CD14-positive monocyte (primary cell): ENCODE measurements at regions not wholly inside any gene's neighbourhood (a gene's known extent, or its start where the extent isn't known, plus 50 kb on each side); places are given as distances from the start of the nearest gene placed in this dataset.

Experiments used
- DNase-seq, 3 donors: peaks; one replicate each; pipeline ENCODE4 v3.0.0-alpha.2; 2011 to 2022
- H2AFZ ChIP-seq: 2 replicates; pipeline ENCODE4 v1.6.0; 2012; ENCODE audit warnings: mild to moderate bottlenecking, low read depth, low read length, inconsistent platforms; ENCODE audit not compliant: insufficient read depth, poor library complexity, severe bottlenecking
- H3K27ac ChIP-seq, 2 donors: 1 replicate in 1 of 2; 2 replicates in 1 of 2; pipeline ENCODE4 v1.5.1; 2012 to 2013; ENCODE audit warnings: low read length in 2 of 2, control low read depth in 1 of 2, inconsistent platforms in 1 of 2, low read depth in 1 of 2, mild to moderate bottlenecking in 1 of 2
- H3K27me3 ChIP-seq, 2 donors: one replicate each; pipeline versions ENCODE4 v1.6.0 to v1.6.1; 2011 to 2013; ENCODE audit warnings: low read length in 2 of 2; ENCODE audit not compliant: control insufficient read depth in 2 of 2, insufficient read depth in 2 of 2
- H3K36me3 ChIP-seq, 2 donors: replicated peaks in 1 of 2; 1 replicate in 1 of 2; 2 replicates in 1 of 2; pipeline versions ENCODE4 v1.5.1 to v1.6.1; 2012 to 2013; ENCODE audit warnings: low read length in 2 of 2, control low read depth in 1 of 2, inconsistent platforms in 1 of 2, mild to moderate bottlenecking in 1 of 2; ENCODE audit not compliant: insufficient read depth in 2 of 2, control insufficient read depth in 1 of 2
- H3K4me1 ChIP-seq, 2 donors: 1 replicate in 1 of 2; 2 replicates in 1 of 2; pipeline versions ENCODE4 v1.5.1 to v1.6.1; 2012 to 2013; ENCODE audit warnings: low read length in 2 of 2, control low read depth in 1 of 2, inconsistent platforms in 1 of 2, mild to moderate bottlenecking in 1 of 2, moderate library complexity in 1 of 2; ENCODE audit not compliant: insufficient read depth in 2 of 2, control insufficient read depth in 1 of 2
- H3K4me2 ChIP-seq: replicated peaks from 2 replicates; pipeline ENCODE3; 2012; ENCODE audit warnings: low read length, moderate library complexity, mild to moderate bottlenecking; ENCODE audit not compliant: poor library complexity, severe bottlenecking; ENCODE audit errors: extremely low read depth
- H3K4me3 ChIP-seq, 3 experiments: fragments of 200-600 bp in 1 of 3; sonication (generic) in 1 of 3; replicated peaks in 1 of 3; 1 replicate in 2 of 3; 2 replicates in 1 of 3; pipeline ENCODE4 v1.5.1; 2011 to 2013; ENCODE audit warnings: low read length in 3 of 3, mild to moderate bottlenecking in 3 of 3, control low read depth in 2 of 3, low read depth in 2 of 3, inconsistent platforms in 1 of 3, moderate library complexity in 1 of 3
- H3K79me2 ChIP-seq: 2 replicates; pipeline ENCODE4 v1.6.0; 2012; ENCODE audit warnings: mild to moderate bottlenecking, control low read depth, inconsistent platforms, low read length, moderate library complexity; ENCODE audit not compliant: insufficient read depth
- H3K9ac ChIP-seq: 2 replicates; pipeline ENCODE4 v1.6.0; 2017; ENCODE audit warnings: low read length, mild to moderate bottlenecking; ENCODE audit not compliant: insufficient read depth, poor library complexity, severe bottlenecking
- H3K9me3 ChIP-seq, 2 donors: replicated peaks in 1 of 2; 1 replicate in 1 of 2; 2 replicates in 1 of 2; pipeline versions ENCODE4 v1.5.1 to v1.6.1; 2012 to 2013; ENCODE audit warnings: low read length in 2 of 2, control low read depth in 1 of 2; ENCODE audit not compliant: control insufficient read depth in 1 of 2, insufficient read depth in 1 of 2
- H4K20me1 ChIP-seq: 2 replicates; pipeline ENCODE4 v1.6.0; 2012; ENCODE audit warnings: mild to moderate bottlenecking, low read length, control low read depth, moderate library complexity; ENCODE audit not compliant: insufficient read depth
- H3K27ac Mint-ChIP-seq, 7 donors: one replicate each; pipeline ENCODE4 v1.8.0; 2020; ENCODE audit warnings: mild to moderate bottlenecking in 7 of 7, mixed read lengths in 7 of 7, moderate library complexity in 6 of 7, inconsistent platforms in 2 of 7
- H3K27me3 Mint-ChIP-seq, 3 donors: one replicate each; pipeline ENCODE4 v1.8.0; 2021 to 2022; ENCODE audit warnings: low read depth in 3 of 3, mild to moderate bottlenecking in 3 of 3, mixed read lengths in 3 of 3, moderate library complexity in 3 of 3, inconsistent platforms in 1 of 3
- H3K36me3 Mint-ChIP-seq, 2 donors: one replicate each; pipeline ENCODE4 v1.8.0; 2020; ENCODE audit warnings: mixed read lengths in 2 of 2, inconsistent platforms in 1 of 2, mild to moderate bottlenecking in 1 of 2
- H3K4me1 Mint-ChIP-seq: one replicate; pipeline ENCODE4 v1.8.0; 2020; ENCODE audit warnings: mild to moderate bottlenecking, mixed read lengths
- H3K4me3 Mint-ChIP-seq, 2 donors: one replicate each; pipeline ENCODE4 v1.8.0; 2020; ENCODE audit warnings: mild to moderate bottlenecking in 2 of 2, mixed read lengths in 2 of 2, moderate library complexity in 1 of 2
- H3K9me3 Mint-ChIP-seq, 7 donors: one replicate each; pipeline ENCODE4 v1.8.0; 2020 to 2022; ENCODE audit warnings: mixed read lengths in 7 of 7, mild to moderate bottlenecking in 6 of 7, moderate library complexity in 6 of 7, inconsistent platforms in 2 of 7
- CTCF ChIP-seq: fragments of 200-600 bp; IDR thresholded peaks from one replicate; pipeline ENCODE4 v1.8.0; 2022; ENCODE audit warnings: antibody characterized with exemption, mild to moderate bottlenecking
- WGBS: methylation state at CpG from one replicate; pipeline ENCODE4 v1.1.5; 2013; ENCODE audit warnings: missing lambda C conversion rate; ENCODE audit not compliant: insufficient coverage; 5-methylcytosine and 5-hydroxymethylcytosine counted together
- intact Hi-C, 2 donors: fragments of 100-400 bp; cut with micrococcal nuclease; formaldehyde crosslinking; loops; one replicate each; pipeline versions ENCODE4 v1.15.0 to v1.15.1; 2023

- Mint-ChIP-seq H3K4me1 (peaks cover 8% of the 10 kb centered on the region), H3K4me3 (no peak overlapping the region), H3K9me3 (peaks cover 3 to 7% (median 4%) of the 10 kb centered on the region in 7 donors), H3K27ac (no peak overlapping the region), H3K27me3 (no peaks in the 10 kb centered on the region), H3K36me3 (no peaks in the 10 kb centered on the region)
- Histone ChIP-seq H2AFZ (no peak overlapping the region), H3K4me3 (no peak overlapping the region), H3K4me2 (no peak overlapping the region), H4K20me1 (no peaks in the 10 kb centered on the region), H3K36me3 (no peaks in the 10 kb centered on the region), H3K27me3 (no peaks in the 10 kb centered on the region), H3K9me3 (no peaks in the 10 kb centered on the region), H3K9ac (no peak overlapping the region), H3K79me2 (no peaks in the 10 kb centered on the region), H3K4me1 (peaks cover 2 to 6% of the 10 kb centered on the region in 2 donors), H3K27ac (no peak overlapping the region)
- intact Hi-C loops = no loop called here
- no peak for TF ChIP-seq CTCF
- no peak for DNase-seq
Observed at GRCh38 chr3:59261009-59261408, 211.2 kb upstream of the CFAP20DC start.

- H3K4me3 ChIP-seq = no peak overlapping the region
- H3K4me1 Mint-ChIP-seq = peaks cover 8% of the 10 kb centered on the region
- H3K4me2 ChIP-seq = no peak overlapping the region
- 90% methylated on average over 2 of the region's 8 CpGs for WGBS
- no peaks in the 10 kb centered on the region for H3K36me3 Mint-ChIP-seq
- no peaks in the 10 kb centered on the region for H3K9me3 ChIP-seq
- no peak for DNase-seq
- H3K4me3 Mint-ChIP-seq = no peak overlapping the region
- intact Hi-C loops = no loop called here
- H3K9me3 Mint-ChIP-seq = peaks cover 0 to 2% (median 0%) of the 10 kb centered on the region in 7 donors
- no peak overlapping the region for H2AFZ ChIP-seq
- no peak overlapping the region for H3K27ac ChIP-seq
- H3K27me3 Mint-ChIP-seq = no peaks in the 10 kb centered on the region
- H3K9ac ChIP-seq = no peak overlapping the region
- H3K27ac Mint-ChIP-seq = no peak overlapping the region
- H3K4me1 ChIP-seq = peaks cover 2 to 6% of the 10 kb centered on the region in 2 donors
- H3K79me2 ChIP-seq = no peaks in the 10 kb centered on the region
- H3K27me3 ChIP-seq = no peaks in the 10 kb centered on the region
- no peak for TF ChIP-seq CTCF
- H4K20me1 ChIP-seq = no peaks in the 10 kb centered on the region
- H3K36me3 ChIP-seq = no peaks in the 10 kb centered on the region
Observed at GRCh38 chr3:59258550-59259260, 208.9 kb upstream of the CFAP20DC start.
